ENCODE measurements at regions not wholly inside any gene's neighbourhood (a gene's known extent, or its start where the extent isn't known, plus 50 kb on each side); places are given as distances from the start of the nearest gene placed in this dataset.

DNA sequence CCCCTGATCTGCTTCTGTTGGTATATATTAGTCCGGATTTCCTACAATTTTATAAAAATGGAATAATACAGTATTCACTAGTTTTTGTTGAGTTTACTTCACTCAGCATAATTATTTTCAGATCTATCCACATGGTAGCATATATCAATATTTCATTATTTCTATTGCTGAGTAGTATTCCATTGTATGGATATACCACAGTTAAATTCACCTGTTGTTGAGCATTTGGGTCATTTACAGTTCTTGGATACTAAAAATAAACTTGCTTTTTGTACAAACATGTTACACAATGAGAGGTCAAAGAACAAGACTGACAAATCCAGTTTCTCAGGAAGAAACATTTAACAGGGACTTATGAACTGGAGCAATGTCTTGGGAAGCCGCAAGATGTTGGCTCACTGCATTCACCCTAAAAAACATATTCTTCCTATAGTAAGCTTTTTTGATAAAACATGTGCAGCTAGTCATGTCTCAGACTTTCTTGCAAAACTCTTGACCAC is 126.9 kb upstream of the HS3ST2 start:
- Histone ChIP-seq H3K27me3 (no peaks in the 10 kb centered on the region), H3K4me3 (no peak overlapping the region), H3K27ac (no peak overlapping the region), H3K9me3 (peaks cover 0 to 7% (median 0%) of the 10 kb centered on the region in 3 donors), H3K4me1 (no peaks in the 10 kb centered on the region), H3K36me3 (replicated peaks in 1 of 2; ENCODE audit: insufficient read depth in 1 of 2, low read depth in 2 of 2) (no peaks in the 10 kb centered on the region)
- DNase-seq (no peak), ATAC-seq (no peak)
- no peak for TF ChIP-seq POLR2A (IDR thresholded peaks at IDR 0.05)
- TF ChIP-seq CTCF (IDR thresholded peaks at IDR 0.05): no peak
- intact Hi-C loops (cut with DNase I): no loop called here
- 40 to 43% methylated on average over 2 of the region's 2 CpGs for WGBS, 2 donors

DNA sequence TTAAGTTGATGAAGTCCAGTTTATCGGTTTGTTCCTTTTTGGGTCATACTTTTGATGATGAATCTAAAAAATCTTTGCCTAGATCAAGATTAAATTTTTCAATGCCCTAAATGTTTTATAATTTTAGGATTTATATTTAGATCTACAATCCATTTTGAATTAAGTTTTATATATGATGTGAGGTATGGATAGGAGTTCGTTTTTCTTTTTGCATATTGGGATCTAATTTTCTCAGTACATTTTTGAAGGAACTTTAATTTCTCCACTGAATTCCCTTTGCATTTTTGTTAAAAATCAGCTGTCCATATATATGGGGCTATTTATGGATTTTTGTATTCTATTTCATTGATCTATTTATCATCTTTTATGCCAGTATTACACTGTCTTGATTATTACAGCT is 125.5 kb upstream of the HS3ST2 start:
- DNase-seq (no peak), ATAC-seq (no peak)
- Histone ChIP-seq H3K9me3 (peaks cover 0 to 7% (median 0%) of the 10 kb centered on the region in 3 donors), H3K4me1 (no peaks in the 10 kb centered on the region), H3K27me3 (no peaks in the 10 kb centered on the region), H3K27ac (no peak overlapping the region), H3K36me3 (replicated peaks in 1 of 2; ENCODE audit: insufficient read depth in 1 of 2, low read depth in 2 of 2) (no peaks in the 10 kb centered on the region), H3K4me3 (no peak overlapping the region)
- WGBS, 2 donors: 63 to 66% methylated on average over 2 of the region's 2 CpGs
- intact Hi-C loops (cut with DNase I): no loop called here
- TF ChIP-seq POLR2A (IDR thresholded peaks at IDR 0.05) (no peak), CTCF (IDR thresholded peaks at IDR 0.05) (no peak)

- Histone ChIP-seq H3K4me1 (no peaks in the 10 kb centered on the region), H3K27me3 (no peaks in the 10 kb centered on the region), H3K9me3 (peaks cover 0 to 7% (median 0%) of the 10 kb centered on the region in 3 donors), H3K27ac (no peak overlapping the region), H3K4me3 (no peak overlapping the region), H3K36me3 (replicated peaks in 1 of 2; ENCODE audit: insufficient read depth in 1 of 2, low read depth in 2 of 2) (no peaks in the 10 kb centered on the region)
- no peak for DNase-seq
- TF ChIP-seq POLR2A (IDR thresholded peaks at IDR 0.05): no peak
- ATAC-seq: no peak
- 60 to 83% methylated on average over 1 of the region's 1 CpG for WGBS, 2 donors
- intact Hi-C loops (cut with DNase I): no loop called here
Observed at GRCh38 chr16:22688930-22689329, 125.0 kb upstream of the HS3ST2 start.

GRCh38 chr16:22691335-22691734 is 122.6 kb upstream of the HS3ST2 start:
- DNase-seq (no peak), ATAC-seq (no peak)
- Histone ChIP-seq H3K36me3 (replicated peaks in 1 of 2; ENCODE audit: insufficient read depth in 1 of 2, low read depth in 2 of 2) (no peaks in the 10 kb centered on the region), H3K4me3 (no peak overlapping the region), H3K27me3 (no peaks in the 10 kb centered on the region), H3K4me1 (no peaks in the 10 kb centered on the region), H3K27ac (no peak overlapping the region), H3K9me3 (peaks cover 0 to 7% (median 0%) of the 10 kb centered on the region in 3 donors)
- TF ChIP-seq POLR2A (IDR thresholded peaks at IDR 0.05) (no peak), CTCF (IDR thresholded peaks at IDR 0.05) (no peak)
- 58 to 61% methylated on average over 3 of the region's 3 CpGs for WGBS, 2 donors
- intact Hi-C loops (cut with DNase I): no loop called here

DNA sequence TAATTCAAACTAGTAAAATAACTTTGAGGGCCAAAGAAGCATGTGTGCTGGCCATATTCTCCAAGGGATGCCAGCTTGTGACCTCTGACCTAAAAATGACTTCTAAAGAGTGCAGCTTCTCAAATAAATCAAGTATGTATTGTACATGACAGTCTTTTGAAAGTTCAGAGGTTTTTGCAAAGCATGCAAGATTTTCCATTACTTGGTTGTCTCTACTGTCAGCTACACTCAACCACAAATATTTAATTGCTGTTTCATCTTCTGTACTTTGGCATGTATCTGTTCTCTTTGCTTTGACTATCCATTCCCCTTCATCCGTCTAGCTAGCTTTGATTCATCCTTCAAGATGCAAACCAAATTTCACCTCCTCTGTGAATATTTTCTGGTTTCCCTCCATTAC is 121.9 kb upstream of the HS3ST2 start:
- TF ChIP-seq POLR2A (IDR thresholded peaks at IDR 0.05): no peak
- no peak for TF ChIP-seq CTCF (IDR thresholded peaks at IDR 0.05)
- ATAC-seq (no peak), DNase-seq (no peak)
- 65 to 66% methylated on average over 1 of the region's 1 CpG for WGBS, 2 donors
- Histone ChIP-seq H3K27me3 (no peaks in the 10 kb centered on the region), H3K9me3 (peaks cover 0 to 7% (median 0%) of the 10 kb centered on the region in 3 donors), H3K36me3 (replicated peaks in 1 of 2; ENCODE audit: insufficient read depth in 1 of 2, low read depth in 2 of 2) (no peaks in the 10 kb centered on the region), H3K27ac (no peak overlapping the region), H3K4me1 (no peaks in the 10 kb centered on the region), H3K4me3 (no peak overlapping the region)
- intact Hi-C loops (cut with DNase I): loop anchor here (2.0 kb wide), 1 partner anchor 1111 kb away; no protein-coding TSS in a partner anchor
